ENCODE measurements at regions not wholly inside any gene's neighbourhood (a gene's known extent, or its start where the extent isn't known, plus 50 kb on each side); places are given as distances from the start of the nearest gene placed in this dataset.

GRCh38 chr3:166071831-166072230 is 234.6 kb upstream of the BCHE start:
- intact Hi-C loops (cut with DNase I; ENCODE audit: low total_unique reads) (no loop called here), in situ Hi-C loops (cut with MboI; ENCODE audit: low sequenced_read_pairs in 4 of 4) (no loop called here)
- TF ChIP-seq POLR2A (IDR thresholded peaks at IDR 0.05), result no peak
- Histone ChIP-seq H3K27me3 (no peaks in the 10 kb centered on the region), H3K4me3 (no peak overlapping the region), H3K9me3 (no peaks in the 10 kb centered on the region), H3K27ac (no peak overlapping the region), H3K4me1 (no peaks in the 10 kb centered on the region), H3K36me3 (no peaks in the 10 kb centered on the region)
- ATAC-seq (no peak), DNase-seq (no peak)

- no peaks in the 10 kb centered on the region for H3K27me3 ChIP-seq
- TF ChIP-seq CTCF (IDR thresholded peaks at IDR 0.05 in 4 of 5, conservative IDR thresholded peaks at IDR 0.05 in 1 of 5), result no peak
- no peak for TF ChIP-seq POLR2A (IDR thresholded peaks at IDR 0.05)
- ATAC-seq (no peak), DNase-seq (no peak)
- H3K9me3 ChIP-seq, result no peaks in the 10 kb centered on the region
- intact Hi-C loops (cut with DNase I; ENCODE audit: low total_unique reads) (no loop called here), in situ Hi-C loops (cut with MboI; ENCODE audit: low sequenced_read_pairs in 4 of 4) (no loop called here)
- no peaks in the 10 kb centered on the region for H3K4me1 ChIP-seq
- H3K4me3 ChIP-seq, result no peak overlapping the region
- H3K36me3 ChIP-seq, result no peaks in the 10 kb centered on the region
- H3K27ac ChIP-seq, result no peak overlapping the region
Measured at GRCh38 chr3:166064476-166064875, 227.3 kb upstream of the BCHE start.

- ATAC-seq, result no peak
- H3K27ac ChIP-seq, result no peak overlapping the region
- in situ Hi-C loops (cut with MboI; ENCODE audit: low sequenced_read_pairs in 4 of 4), result no loop called here
Measured at GRCh38 chr3:166060789-166061479, 223.7 kb upstream of the BCHE start.

GRCh38 chr3:166052440-166052839 is 215.2 kb upstream of the BCHE start:
- H3K4me3 ChIP-seq, result no peak overlapping the region
- DNase-seq (no peak), ATAC-seq (no peak)
- intact Hi-C loops (cut with DNase I; ENCODE audit: low total_unique reads), result no loop called here
- H3K27me3 ChIP-seq, result no peaks in the 10 kb centered on the region
- H3K36me3 ChIP-seq, result no peaks in the 10 kb centered on the region
- H3K9me3 ChIP-seq, result no peaks in the 10 kb centered on the region
- H3K27ac ChIP-seq, result no peak overlapping the region
- in situ Hi-C loops (cut with MboI; ENCODE audit: low sequenced_read_pairs in 4 of 4), result no loop called here
- TF ChIP-seq CTCF (IDR thresholded peaks at IDR 0.05 in 4 of 5, conservative IDR thresholded peaks at IDR 0.05 in 1 of 5) (no peak), POLR2A (IDR thresholded peaks at IDR 0.05) (no peak)
- H3K4me1 ChIP-seq, result no peaks in the 10 kb centered on the region

More at GRCh38 chr3:166060789-166061479, 223.7 kb upstream of the BCHE start:
- no peak overlapping the region for H3K4me3 ChIP-seq
- no peak for DNase-seq
- TF ChIP-seq CTCF (IDR thresholded peaks at IDR 0.05 in 4 of 5, conservative IDR thresholded peaks at IDR 0.05 in 1 of 5) (no peak), POLR2A (IDR thresholded peaks at IDR 0.05) (no peak)
- no peaks in the 10 kb centered on the region for H3K36me3 ChIP-seq
- H3K9me3 ChIP-seq, result no peaks in the 10 kb centered on the region
- H3K4me1 ChIP-seq, result no peaks in the 10 kb centered on the region
- intact Hi-C loops (cut with DNase I; ENCODE audit: low total_unique reads), result no loop called here
- H3K27me3 ChIP-seq, result no peaks in the 10 kb centered on the region

GRCh38 chr3:166029507-166029906 is 192.3 kb upstream of the BCHE start:
- no peak overlapping the region for H3K27ac ChIP-seq
- H3K4me3 ChIP-seq, result no peak overlapping the region
- no peaks in the 10 kb centered on the region for H3K4me1 ChIP-seq
- in situ Hi-C loops (cut with MboI; ENCODE audit: low sequenced_read_pairs in 4 of 4) (no loop called here), intact Hi-C loops (cut with DNase I; ENCODE audit: low total_unique reads) (no loop called here)
- DNase-seq (no peak), ATAC-seq (no peak)
- H3K36me3 ChIP-seq, result no peaks in the 10 kb centered on the region
- TF ChIP-seq CTCF (IDR thresholded peaks at IDR 0.05 in 4 of 5, conservative IDR thresholded peaks at IDR 0.05 in 1 of 5) (no peak), POLR2A (IDR thresholded peaks at IDR 0.05) (no peak)
- H3K9me3 ChIP-seq, result no peaks in the 10 kb centered on the region
- no peaks in the 10 kb centered on the region for H3K27me3 ChIP-seq

Measured in gastrocnemius medialis (tissue), 4 donors.